CD4-positive, alpha-beta T cell treated with Interleukin-4 for 1 hour (primary cell): ENCODE measurements at regions not wholly inside any gene's neighbourhood (a gene's known extent, or its start where the extent isn't known, plus 50 kb on each side); places are given as distances from the start of the nearest gene placed in this dataset.
A peak's percentile ranks its signal among the peaks of the same experiment; 100 is the strongest.
"Not testable (repeated sequence)": the region's sequence is repeated elsewhere in the genome, so short reads cannot be mapped to it uniquely, and the experiment has no call there.

Experiments
- DNase-seq, 2 donors: peaks; one replicate each; pipeline ENCODE4 v3.0.0-alpha.2; 2020 to 2022

DNA sequence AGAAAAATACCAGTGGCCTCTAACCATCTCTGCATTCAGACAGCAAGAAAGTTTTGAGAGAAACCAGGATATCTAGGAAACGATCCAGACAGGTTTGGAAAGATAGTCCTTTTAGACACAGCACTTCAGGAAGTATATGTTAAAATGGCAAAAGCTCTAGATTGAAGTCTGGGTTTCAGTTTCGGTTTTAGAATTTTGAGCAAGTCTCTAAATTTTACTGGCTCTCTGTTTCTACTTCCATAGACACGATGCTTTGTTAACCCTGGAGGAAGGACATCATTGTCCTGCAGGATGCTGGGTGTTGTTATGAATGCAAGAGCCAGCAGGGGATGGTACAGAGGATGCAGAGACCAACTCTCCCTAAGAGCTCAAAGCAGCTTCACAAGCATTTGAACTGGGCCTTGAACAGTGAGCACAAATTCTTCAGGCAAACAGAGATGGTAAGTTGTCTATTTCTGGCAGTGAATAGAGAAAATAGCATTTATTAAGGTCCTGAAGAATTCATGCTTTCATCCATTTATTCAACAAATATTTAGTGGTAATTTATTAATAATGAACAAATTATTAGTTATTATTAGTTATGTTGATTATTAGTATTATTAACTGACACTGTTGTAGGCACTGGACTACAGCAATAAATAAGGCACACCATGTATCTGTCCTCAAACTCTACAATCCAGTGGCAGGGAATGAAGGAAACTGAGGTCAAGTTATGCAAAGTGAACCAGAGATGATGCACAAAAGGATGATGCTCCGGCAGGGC is 152.7 kb upstream of the NRP1 start:
- DNase-seq = peak in 1 of 2 donors; percentile 23

DNA sequence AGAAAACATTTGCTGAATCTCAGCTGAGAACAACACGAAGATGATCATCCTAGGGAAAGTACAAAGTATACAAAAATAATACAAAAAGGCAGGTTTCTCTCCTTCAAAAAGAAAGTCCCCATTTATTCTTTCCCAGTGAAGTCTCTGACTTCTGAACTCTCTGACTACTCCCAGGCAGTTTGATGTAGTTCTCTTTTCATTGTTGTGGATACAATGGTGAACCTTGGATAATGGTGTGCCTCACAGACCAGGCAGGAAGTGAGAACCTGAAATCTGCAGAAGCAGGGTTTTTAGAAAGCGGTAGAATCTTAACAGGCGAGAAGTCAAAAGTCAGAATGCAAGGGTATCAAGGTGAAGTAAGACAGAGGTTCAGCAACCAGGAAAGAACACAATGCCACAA is 150.8 kb upstream of the NRP1 start:
- DNase-seq = no peak

DNA sequence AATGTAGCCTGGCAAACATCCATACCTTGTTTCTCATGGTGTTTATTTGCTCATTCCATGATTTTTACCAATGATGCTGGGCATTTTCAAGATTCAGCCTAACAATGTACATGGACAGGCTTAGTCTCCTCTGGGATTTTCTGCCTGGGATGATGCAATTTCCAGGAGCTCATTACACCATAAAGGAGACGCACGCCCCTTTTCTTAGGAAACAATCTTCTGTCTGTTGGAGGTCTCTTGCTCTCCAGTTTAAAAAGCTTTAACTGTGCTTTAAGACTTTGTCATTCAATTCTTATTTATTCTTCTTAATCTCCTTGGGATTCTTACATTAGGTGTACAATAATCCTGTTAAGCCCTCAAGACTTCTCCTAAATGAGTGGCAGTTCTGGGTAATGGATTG is 150.3 kb upstream of the NRP1 start:
- no peak for DNase-seq

DNA sequence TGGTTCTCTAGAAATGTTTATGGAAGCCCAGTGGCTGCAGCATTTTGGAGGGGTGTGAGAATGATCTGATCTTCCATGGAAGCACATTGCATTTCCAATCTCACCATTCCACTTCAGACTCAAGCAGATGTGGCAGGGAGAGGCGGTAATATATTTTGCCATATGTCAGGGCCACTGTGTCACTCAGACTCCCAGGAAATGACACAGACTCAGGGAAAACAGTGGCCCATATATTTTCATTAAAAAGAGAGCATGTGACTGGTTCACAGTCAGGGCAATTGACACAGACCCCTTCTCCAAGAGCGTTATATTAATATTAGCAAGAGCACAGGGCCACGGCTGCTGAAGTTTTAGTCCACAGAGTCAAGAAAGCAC is 149.3 kb upstream of the NRP1 start:
- no peak for DNase-seq

DNA sequence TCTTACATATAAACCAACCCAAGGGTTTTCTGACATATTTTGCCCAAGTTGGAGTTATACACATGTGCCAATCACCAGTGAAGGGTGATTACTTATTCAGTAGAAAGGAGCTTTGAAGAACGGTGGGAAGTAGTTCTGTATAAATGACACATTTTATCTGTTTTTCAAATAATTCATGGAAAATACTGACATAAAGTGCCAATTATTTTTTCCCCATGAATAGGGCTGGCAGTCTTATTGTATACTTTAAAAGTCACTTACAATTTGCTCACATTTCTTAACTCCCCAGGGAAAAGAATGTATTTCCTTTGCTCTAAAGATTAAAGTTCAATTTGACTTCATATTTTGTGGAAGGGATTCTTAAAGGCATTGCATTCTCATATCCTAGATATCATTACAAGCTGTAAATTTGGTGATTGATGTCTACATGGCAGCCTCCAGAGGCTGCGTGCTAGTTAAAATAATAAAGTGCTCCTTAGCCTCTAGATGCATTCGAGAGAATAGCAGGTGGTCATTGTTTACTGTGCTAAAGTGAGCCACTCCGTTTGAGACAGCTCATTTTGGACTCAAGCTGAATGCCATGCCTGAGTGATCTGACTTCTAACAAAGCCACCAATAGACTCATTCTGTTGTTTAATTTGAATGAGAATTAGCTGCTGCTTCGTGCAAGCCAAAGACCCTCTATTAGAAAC is 148.8 kb upstream of the NRP1 start:
- no peak for DNase-seq

DNA sequence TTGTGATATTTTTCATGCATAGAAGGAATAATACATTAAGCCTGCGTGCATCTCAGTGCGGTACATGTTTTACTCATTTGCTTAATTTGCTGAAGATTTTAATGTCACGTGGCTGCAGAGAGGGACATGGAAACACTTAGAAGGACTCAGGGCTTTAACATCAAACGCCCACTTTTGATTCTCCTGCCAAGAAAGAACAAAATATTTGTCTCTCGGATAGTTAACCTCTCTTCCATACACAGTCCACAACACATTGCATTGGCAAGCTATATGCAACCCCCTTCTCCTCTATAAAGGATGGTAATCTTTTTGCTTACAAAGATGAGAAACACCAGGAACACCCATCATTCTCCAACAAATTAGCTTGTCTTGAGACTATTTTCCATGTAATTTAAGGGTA is 148.0 kb upstream of the NRP1 start:
- no peak for DNase-seq

DNA sequence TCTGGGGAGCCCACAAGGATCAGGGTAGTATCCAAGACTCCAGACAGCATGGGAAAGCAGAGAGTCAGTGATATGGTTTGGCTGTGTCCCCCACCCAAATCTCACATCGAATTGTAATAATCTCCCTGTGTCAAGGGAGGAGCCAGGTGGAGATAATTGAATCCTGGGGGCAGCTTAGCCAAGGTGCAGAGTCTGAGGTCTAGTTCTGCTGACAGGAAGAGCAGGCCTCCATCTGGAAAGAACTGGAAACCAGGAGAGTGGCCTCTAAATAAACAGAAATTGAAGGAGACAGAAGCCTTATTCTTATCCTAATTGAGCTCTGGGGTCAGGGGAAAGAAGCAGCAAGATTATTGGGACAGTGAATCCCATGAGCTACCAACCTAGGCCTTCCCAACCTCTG is 146.7 kb upstream of the NRP1 start:
- DNase-seq = no peak

DNA sequence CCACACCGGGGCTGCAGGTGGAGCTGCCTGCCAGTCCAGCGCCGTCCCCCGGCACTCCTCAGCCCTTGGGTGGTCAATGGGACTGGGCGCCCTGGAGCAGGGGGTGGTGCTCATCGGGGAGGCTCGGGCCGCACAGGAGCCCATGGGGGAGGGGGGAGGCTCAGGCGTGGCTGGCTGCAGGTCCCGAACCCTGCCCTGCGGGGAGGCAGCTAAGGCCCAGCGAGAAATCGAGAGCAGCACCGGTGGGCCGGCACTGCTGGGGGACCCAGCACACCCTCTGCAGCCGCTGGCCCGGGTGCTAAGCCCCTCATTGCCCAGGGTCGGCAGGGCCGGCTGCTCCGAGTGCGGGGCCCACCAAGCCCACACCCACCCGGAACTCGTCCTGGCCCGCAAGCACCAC is 145.9 kb upstream of the NRP1 start:
- DNase-seq = not testable (repeated sequence)

DNA sequence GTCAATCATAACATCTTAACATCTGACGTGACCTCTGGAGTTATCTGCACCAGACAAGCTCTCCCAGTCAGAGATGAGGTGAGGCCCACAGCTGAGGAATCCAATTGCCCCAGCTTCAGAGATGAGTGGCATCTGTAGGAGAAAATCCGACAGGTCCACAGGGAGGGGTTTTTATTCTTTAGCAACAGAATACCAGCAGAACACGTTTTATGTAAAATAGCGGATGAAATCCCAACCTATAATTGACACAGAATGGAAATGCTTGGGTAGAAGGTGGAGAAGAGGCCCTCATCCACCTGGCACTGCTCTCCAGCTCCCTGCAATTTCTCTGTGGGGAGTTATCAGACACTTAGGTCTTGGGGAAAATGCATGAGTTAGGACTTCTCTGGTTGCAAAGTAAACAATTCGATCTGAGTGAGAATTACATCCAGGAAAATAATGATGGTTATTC is 144.2 kb upstream of the NRP1 start:
- DNase-seq = no peak

DNA sequence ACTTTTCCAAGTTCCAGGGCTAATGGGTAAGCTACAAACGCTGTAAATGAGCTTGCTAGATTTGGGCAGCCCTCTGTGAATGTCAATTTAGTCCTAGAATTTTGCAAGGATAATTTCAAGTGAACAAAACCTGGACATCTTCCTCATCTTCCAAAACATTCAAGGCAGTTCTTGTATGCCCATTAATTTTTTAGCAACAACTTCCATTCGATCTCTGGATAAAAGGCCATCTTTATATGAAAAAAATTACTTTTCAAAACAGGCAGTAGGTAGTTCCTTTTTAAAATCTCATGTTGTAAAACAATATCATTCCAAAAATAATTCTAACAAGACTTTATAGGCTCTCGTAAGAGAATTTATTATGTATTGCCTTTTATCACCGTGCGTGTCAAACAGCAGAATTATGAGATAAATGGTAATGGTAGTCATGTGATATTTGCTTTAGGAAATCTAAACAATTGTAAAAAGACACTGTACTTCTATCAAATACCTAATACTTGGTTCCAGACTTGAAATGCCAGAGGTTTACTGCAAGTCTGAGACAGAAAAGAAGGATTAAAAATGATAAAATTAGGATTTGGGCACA is 143.7 kb upstream of the NRP1 start:
- DNase-seq = no peak

DNA sequence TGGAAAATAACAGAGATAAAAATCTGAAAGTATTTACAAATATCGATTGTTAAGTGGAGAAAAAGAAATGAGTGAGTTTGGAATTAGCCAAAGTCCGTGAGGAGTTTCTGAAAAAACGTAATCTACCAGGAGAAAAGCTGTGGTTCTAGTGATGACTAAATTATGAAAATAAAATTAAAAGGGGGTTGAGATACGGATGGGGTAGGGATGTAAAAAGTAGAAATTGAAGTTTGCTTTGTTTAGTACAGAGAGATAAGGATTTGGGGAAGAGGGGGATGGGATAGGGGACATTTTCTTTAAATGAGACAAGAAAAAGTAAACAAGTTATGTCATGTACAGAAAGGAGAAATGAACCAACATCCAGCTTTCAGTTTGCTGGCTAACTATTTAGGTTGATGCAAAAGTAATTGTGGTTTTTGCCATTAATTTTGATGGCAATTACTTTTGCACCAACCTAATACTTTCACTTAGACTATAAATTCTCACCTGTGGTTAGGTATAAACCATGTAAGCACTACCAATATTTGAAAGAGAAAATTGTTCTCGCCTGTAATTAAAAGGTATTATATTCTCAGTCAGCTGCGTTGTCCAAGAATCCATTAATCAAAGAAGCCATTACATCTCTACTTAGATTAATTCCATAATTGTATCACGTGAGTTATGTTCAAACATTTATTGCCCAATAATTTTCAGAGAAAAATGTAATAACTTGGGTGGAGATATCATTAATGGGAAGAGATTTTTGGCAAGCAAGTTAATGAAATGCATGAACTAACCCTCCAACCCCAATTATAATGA is 143.0 kb upstream of the NRP1 start:
- DNase-seq = no peak

DNA sequence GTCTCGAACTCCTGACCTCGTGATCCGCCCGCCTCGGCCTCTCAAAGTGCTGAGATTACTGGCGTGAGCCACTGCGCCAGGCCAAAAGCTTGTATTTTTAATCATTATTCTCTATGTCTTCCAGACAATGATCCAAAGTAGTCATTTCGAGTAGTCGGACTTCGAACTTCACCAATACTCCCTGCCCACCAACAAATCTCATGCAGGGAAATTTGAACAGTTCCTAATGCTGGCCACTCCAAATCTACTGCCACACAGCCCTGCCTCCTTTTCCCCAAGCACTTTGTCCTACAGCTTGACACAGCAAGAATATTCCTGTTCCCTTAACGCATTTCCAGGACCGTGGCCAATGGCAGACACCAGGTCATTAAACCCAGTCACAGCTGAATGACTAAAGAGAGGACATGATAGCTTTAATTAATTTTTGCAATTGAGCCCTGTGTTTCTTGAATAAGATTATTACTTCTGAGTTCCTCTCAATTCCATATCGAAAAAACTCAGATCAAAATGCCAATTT is 142.3 kb upstream of the NRP1 start:
- DNase-seq = no peak

DNA sequence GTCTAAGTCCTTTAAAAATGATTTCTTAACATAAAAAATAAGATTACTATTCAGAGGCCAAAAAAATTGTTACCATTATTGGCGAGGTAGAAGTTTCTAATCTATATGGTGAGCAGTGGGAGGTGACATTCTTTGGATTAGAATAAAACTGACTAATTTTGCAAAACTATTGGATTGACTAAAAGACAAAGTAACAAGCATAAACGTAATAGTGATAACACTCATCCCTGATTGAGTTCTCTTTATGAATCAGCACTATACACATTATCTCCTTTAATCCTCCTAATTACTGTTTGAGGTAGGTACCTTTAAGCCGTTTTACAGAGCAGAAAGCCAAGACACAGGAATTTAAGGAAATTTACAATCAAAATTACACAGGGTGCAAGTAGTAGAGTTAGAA is 139.2 kb upstream of the NRP1 start:
- no peak for DNase-seq

DNA sequence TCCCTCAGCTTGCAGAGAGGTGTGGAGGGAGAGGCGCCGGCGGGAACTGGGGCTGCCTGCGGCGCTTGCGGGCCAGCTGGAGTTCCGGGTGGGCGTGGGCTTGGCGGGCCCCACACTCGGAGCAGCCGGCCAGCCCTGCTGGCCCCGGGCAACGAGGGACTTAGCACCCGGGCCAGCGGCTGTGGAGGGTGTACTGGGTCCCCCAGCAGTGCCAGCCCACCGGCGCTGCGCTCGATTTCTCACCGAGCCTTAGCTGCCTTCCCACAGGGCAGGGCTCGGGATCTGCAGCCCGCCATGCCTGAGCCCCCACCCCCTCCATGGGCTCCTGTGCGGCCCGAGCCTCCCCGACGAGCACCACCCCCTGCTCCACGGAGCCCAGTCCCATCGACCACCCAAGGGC is 133.5 kb upstream of the NRP1 start:
- DNase-seq = not testable (repeated sequence)

DNA sequence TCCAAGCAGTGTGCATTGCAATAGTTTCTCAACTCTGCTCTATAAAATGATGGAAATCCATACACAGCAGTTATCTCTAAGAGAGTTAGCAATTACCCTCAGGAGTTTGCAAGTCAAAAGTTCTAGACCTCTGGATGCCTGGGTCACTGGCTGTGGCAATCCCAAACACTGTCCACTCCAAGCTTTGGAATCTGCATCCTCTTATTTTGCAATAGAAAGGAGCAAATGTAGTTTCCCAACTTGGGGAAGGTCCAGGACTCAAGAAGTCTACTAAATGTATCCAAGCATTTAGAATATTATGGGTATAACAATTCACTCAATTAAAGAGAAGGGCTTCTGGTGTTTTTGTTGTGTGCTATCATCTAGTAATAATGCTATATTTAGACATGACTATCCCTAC is 131.3 kb upstream of the NRP1 start:
- DNase-seq = no peak

DNA sequence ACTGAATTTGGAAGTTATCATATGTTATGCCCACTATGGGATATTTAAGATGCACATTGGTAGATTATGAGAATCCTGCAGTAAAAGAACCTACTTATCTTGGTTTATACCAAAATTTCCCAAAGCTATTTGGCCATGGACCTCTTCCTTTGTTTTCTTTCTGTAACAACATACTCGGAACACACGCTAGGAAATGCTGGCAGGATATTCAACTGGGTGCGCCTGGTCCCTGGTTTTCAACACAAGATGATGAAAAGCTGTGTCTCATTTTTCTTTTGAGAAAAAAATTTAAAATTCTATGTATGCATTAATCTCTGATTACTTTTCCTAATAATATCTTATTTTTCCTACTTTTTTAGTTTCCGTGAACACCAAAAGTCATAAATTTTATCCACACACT is 128.5 kb upstream of the NRP1 start:
- no peak for DNase-seq

DNA sequence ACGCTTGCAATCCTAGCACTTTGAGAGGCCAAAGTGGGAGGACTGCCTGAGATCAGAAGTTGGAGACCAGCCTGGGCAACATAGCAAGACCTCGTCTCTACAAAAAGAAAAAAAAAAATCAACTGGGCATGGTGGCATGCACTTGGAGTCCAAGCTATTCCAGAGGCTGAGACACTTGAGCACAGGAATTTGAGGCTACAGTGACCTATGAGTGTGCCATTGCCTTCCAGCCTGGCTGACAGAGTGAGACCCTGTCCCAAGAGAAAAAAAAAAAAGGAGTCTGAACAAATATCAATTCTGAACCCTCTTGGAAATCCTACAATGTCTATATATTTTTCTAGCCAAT is 126.8 kb upstream of the NRP1 start:
- no peak for DNase-seq

DNA sequence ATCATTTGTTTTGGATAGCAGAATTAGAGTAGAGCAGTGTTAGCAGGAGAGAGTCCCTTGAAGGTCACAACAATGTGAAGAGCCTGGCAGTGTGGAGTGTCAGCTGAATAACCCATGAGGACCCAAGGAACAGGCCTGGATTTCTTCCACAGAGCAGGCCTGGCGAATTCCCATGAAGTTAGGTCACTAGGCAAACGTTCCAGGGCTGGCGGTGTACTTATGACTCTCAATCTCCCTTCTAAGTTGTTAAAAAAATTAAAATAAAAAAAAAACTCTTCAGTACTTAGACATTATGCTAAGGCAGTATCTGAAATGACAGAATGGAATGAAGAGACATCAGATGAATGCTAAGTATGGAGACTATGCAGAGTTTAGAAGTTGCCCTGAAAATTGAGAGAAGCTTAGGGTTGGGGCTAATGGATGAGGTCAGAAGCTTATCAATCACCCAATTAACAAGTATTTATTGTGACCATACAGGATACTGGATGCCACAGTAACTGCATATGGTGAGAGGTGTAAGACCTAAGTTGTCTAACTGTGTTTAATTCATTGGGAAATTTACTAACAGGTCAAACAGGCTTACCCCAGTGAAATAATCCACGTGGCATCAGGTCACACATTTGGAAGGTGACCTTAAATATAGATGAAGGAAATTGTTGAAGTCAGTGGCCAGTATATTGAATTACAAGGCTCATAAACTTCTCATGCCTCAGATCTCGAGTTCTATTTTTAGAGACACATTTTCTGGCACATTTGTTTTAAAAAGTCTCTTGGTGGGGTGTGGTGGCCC is 126.2 kb upstream of the NRP1 start:
- no peak for DNase-seq

DNA sequence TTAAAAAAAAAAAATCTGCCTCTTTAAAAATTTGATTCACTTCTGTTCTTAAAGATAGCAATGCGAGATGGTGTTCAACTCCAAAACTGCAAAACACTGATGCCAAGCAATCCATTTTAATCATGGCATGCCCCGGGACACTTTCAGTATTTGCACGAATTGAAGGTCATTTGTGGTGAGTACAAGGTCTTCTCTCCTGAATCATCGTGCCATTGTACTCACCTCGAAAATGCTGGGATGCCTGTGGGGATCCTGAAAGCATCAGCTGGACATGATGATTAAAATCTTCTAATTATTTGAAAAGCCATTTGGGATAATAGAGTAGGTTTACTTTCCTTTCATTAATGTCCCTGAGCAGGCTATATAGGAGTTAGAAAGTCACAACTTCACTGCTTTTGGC is 125.1 kb upstream of the NRP1 start:
- DNase-seq = no peak

DNA sequence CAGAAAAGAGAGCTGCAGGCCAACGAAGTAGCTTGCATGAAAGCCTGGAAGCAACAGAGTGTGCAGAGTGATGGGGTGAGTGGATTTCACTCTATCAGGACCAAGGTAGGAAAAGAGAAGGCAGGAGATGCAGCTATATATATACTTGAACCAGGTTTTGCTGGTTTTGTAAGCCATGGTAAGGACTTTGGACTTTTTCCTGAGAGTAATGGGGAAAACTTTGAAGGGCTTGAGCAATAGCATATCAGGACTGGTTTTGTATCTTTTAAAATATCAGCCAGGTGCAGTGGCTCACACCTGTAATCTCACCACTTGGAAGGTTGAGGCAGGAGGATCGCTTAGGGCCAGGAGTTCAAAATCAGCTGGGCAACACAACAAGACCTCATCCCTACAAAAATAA is 120.6 kb upstream of the NRP1 start:
- DNase-seq = no peak

DNA sequence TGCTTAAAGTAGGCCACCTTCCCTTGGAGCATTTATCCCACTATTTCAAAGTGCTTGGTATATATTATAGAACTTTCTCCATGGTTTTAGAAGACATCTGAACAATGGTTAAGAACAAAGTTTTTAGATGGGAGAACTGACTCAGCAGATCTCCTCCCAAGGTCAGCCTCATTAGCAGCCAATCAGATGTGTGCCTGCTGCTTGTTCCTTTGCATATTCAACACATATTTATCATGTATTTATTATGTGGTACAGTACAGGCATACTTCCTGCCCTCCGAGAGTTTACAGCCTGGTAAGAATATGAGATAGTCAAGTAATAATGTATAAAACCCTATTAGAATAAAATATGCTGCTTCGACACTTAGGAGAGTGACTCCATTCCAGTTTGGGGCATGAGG is 120.1 kb upstream of the NRP1 start:
- no peak for DNase-seq
